NCI-H1105 (cell line): ENCODE measurements at regions not wholly inside any gene's neighbourhood (a gene's known extent, or its start where the extent isn't known, plus 50 kb on each side); places are given as distances from the start of the nearest gene placed in this dataset.

Experiments used
- DNase-seq: peaks from one replicate; lab custom pipeline; 2025; lab: John Stamatoyannopoulos, UW

DNA sequence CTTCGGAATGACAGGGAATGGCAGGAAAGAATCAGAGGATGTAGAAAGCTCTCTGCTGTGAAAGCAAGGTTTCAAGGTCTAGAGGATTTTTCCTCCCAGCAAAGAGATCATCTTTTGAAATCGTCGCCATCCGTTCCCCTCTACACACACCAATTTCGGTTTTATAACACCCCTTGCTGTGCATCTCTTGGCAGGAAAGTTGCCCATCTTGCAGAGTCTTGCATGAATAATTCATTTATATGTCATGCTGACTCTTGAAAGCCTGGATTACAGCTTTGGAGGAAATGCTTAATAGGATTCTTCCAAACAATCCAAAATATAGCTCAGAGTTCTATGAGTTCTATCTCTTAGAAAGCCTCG lies 262.7 kb downstream of the CHL1 start:
- no peak for DNase-seq

DNA sequence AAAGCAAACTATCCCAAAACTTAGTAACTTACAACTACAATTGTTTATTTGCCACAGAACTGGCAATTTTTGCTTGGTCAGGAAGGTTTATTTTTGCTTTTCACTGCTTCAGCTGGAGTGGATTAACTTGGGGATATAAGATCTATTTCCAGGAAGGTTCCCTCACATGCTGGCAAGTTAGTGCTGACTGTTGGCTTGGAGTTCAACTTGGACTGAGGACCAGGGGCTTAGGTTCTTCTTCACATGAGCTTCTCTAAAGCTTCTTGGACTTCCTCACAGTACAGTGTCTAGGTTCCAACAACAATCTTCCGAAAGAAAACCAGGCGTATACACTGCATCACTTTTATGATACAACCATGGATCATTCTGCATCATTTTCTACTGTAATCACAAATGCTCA lies 264.4 kb downstream of the CHL1 start:
- no peak for DNase-seq

DNA sequence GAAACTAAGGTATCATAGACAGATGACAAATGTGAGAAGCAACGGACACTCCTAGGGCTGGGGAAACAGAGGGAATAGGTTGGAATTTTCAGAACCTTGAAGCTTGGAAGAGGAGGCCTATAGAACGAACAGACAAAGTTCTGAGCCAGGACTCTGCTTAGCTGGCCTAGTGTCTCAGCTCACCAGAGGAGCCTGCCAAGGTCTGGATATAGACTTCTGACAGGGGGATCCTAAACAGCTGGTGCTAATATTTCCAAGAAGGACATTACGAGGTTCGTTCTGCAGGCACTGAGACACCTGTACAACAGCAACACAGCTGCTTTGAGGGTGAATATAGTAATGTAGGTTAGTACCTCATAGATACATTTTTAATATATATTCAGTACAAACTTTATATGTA lies 266.3 kb downstream of the CHL1 start:
- no peak for DNase-seq

DNA sequence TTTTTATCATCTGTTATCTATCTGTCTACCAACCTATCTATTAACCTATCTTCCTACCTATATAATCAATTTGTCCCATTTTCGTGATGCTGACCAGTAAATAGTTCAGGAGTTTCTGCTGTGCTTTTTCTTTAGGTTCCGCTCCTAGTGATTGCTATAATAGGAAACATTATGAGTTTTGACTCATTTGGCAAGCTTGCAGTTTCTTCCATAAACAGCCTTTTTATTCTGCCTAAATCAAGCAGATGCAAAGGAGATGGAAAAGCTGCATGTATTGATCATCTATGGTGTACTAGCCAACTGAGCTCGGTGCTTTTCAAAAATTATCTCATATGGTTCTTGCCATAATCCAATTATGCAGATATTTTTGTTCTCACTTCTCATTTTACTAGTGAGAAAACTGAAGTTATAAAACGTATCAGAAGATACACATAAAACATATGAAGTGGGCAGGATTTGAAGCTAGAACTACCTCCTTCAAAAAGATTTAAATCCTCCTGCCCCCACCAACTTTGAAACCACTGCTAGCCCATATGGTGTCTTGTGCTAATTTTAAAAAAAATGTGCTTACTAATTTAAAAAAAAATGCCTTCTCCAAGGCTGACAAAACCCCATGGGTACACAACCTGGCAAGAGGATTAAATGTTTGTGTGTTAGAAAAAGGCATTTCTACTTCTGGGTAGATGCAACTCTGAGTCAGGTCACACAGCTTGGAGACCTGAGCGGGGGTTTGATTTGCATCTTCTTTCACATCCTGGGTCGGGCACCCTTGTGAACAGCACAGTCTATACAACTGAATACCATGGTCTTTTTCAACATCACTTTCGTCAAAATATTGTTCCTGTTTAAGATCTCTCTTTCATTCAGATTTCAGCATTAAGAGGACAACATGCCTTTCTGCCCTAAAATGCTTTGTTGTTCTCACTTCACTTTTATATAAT lies 267.0 kb downstream of the CHL1 start:
- no peak for DNase-seq

DNA sequence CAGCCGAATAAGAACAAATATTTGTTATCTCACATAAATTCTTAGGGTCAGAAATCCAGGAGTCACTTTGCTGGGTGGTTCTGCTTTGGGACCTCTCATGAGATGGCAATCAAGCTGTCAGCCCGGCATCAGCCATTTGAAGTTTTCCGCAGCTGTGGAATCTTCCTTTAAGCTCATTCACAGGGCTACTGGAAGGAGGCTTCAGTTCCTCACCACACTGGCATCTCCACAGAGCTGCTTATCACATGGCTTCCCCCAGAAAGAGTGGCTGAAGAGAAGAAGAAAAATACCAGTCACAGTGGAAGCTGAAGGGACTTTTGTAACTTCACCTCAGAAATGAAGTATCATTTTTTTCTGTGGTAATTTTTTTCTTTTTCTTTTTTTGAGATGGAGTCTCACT lies 267.7 kb downstream of the CHL1 start:
- DNase-seq = no peak

DNA sequence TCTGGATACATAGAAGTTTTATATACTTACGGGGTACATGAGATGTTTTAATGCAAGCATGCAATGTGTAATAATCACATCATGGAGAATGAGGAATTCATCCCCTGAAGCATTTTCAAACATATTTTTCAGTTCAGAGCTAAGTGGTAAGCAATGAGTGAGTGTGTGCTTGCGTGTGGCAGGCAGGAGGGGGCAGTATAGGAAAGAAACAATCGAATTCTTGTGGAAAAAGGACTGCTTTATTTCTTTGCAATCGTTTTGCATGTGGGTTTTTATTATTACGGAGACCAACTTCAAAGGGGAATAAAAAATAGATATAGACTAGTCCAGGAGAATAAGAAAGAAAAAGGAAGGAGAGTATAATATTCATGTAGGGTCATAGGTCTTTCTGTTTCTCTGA lies 271.6 kb downstream of the CHL1 start:
- DNase-seq = no peak

DNA sequence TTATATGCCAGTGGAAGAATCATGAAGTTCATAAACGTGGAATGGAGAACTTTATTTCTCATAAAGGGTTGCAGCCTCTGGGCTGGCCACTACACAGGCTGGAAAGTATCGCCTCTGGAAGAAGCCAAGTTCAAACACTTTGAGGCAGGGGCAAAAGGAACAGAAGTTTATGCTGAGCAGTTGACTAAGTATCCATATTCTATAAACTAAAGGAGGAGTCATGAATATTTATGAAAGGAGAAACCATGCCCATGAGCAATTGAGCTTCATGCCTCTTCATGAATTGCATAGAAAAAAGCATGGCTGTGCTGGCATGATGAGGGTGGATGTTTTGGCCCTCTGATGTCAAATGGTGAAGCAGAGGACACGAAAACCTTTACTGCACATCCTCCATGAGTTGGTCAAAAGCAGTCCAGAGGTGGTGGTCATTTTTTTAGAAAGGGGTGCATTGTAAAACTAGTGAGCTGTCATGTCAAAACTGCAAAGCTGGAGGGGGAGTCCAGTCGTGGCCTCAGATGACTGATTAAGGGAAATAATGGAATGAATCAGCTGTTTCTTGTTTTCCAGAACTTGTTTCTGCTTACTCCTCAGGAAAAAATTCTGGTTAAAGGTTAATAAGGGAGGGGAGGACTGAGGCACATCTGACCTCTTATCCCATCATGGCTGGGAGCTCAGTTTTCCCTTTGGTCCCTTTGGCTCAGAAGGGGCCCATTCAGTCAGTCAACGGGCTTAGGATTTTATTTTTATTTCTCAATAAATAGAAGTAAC lies 276.7 kb downstream of the CHL1 start:
- no peak for DNase-seq

DNA sequence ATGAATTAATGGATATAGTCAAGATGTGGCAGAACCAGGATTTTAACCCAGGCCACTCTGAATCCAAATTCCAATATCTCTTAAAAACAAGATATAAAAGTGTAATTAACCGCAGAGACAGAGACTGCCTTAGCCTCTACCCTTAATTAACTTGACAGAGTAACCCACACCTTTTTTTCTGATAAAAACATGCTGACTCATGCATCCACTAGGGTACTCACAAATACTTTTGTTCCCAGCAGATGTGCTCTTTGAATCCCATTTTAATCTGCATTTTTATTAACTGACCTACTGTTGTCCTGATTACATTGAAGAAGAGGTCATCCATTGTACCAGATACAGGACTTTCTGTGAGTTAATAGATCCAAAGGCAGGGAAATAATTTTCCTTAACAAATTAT lies 278.3 kb downstream of the CHL1 start:
- no peak for DNase-seq

DNA sequence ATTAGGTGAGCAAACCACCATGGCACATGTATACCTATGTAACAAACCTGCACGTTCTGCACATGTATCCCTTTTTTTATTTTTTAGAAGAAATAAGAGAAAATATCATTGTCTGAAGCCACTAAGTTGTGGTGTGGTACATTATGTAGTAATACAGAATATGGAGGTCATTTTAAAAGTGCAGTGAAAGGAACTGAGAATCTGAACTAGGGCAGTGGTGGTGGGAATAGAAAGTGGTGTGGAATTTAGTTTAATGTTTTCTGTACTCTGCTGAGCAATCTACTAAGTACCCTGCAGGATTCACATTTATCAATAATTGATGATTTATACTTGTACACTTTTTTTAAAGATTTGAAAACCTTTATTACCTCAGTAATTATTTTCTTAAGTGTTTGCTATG lies 283.5 kb downstream of the CHL1 start:
- DNase-seq = no peak

DNA sequence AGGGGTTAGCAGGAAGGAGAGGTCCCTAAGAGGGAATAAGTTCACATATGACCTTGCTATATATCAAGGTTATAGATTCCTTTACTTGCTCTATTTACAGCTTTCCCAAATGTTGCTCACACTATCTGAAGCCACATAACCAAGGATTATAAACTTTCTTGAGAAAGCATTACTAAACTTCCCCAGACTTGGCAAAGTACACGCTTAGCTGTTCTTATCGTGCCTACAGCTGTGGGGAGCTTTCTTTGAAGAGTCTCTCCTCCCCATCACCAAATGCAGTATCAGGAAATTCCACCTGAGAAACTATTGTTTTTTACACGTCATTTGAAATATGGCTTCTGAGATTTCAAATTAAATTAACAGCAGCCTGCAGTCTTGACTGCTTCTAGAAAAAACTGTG lies 284.5 kb downstream of the CHL1 start:
- no peak for DNase-seq

DNA sequence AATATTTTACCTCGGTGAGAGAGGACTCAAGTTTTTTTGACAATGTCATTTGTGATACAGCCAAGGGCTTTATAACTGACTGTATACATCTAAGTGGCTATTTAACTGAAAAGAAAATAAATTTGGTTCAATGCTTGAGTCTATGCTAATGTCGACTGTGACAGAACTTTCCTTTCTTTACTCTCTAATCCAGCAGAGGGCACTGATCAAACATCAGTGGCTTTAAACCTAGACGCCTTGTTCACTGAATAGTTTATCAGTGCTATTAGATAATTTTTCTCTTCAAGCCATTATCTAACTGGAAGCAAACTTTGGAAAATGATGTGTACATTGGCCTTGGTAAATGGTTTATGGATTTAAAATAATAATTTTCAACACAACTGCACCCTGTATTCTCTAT lies 285.1 kb downstream of the CHL1 start:
- no peak for DNase-seq

DNA sequence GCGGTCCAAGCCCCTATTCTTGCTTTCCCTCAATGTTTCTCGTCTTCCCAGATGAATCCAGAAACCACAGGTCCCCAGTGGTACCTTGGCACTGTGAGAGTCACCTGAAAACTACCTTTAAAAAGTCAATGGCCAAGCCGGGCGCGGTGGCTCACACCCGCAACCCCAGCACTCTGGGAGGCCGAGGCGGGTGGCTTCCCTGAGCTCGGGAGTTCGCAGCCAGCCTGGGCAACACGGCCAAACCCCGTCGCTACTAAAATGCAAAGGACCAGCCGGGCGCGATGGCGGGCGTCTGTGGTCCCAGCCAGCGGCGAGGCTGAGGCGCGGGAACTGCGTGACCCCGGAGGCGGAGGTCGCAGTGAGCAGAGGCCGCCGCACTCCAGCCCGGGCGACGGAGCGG lies 285.9 kb downstream of the CHL1 start:
- no peak for DNase-seq

DNA sequence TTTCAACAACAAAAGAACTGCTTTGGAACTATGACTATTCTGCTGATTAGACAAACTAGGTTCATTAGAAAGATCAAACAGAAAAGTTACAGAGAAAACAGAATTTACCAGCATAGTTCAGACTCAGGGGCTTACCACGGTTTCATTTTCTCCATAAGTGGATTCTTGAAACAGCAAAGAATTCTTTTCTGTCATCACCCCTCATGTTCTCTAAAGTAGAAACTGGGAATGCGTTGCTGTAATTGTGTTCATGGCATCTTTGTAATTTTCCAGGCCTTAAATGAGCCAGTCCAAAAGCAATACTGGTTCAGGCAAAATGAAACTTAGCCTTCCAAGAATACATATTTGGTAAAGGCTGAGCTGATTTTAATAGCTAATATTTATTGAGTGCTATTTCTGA lies 287.8 kb downstream of the CHL1 start:
- no peak for DNase-seq

DNA sequence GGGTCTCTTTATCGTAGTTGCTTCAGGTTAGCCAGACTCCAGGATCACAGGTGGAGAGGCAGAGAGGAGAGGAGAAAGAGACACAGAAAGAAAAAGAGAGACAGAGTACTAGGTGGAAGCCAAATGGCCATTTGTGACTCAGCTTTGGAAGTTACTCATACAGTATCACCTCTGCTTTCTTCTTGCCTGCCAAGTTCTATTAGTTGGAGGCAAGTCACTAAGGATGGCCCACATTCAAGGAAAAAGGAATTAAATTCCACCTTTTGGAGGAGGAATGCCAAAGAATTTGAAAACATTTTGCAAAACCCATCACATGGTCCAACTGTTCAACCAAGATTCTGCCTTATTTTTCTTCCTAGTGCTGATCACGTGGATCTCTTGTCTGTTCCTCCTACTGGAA lies 291.1 kb downstream of the CHL1 start:
- no peak for DNase-seq

DNA sequence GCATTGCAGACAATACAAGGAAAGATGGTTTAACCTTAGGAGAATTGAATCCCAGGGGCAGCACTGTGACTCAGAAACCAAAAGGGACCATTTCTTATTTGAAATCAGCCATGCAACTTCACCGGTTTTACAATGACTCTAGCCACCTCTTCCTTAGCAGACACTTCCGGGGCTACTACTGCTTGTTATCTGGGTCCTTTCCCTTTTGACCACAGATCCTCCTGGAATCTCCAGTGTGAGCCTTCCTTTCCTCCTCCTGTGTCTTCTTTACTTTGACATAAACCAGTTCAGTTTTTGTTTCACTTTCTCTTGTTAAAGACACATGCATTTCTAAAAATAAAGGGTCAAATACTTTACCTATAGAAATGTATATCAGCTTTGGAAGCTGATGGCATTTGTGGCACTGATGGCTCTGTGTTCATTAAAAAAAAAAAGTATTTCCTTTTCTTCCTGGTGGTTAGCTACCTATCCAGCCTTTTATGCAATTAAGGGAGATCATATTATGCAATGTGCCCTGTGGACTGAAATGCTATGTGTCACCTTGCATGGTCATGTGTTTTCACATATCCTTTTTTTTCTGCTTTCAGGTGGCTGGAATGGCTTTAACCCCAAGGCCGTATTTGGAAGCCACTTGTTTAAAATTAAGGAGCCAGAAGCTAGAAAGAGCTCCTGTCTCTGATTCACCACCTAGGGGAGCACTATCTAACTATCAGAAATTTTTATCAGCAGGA lies 296.2 kb downstream of the CHL1 start:
- DNase-seq = no peak

DNA sequence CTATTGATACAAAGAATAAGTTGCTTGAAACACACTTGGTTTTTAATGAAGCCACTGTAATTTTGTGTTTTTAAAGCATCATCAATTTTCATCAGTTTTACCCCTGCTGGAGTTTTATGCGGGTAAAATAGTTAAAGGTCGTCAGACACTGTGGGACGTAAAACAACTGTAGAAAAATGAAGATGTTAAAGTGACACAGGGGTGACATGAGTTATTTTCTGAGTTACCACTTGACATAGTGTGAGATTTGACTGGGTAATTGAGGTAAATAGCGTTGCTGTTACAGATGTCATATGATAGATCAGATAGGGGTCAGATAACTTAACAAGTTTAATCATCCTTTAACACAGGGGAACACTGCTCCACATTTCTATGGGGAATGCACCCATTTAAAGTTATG lies 297.6 kb downstream of the CHL1 start:
- DNase-seq = no peak

DNA sequence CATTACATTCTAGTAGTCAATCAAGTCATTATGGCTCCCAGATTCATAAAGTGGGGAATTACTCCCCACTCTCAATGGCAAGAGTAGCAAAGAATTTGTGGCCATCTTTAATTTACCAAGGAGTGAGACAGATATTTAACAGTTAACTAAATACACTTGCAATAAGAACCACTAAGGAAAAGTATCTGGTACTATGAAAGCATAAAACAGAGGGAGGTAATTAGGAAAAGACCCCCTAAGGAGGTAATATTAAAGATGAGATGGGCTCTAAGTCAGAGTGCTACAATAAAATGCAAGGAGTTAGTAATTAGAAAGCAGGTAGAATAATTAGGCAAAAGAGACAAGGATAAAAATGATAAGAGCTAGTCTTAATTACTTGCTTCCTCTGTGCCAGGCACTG lies 301.9 kb downstream of the CHL1 start:
- DNase-seq = no peak

DNA sequence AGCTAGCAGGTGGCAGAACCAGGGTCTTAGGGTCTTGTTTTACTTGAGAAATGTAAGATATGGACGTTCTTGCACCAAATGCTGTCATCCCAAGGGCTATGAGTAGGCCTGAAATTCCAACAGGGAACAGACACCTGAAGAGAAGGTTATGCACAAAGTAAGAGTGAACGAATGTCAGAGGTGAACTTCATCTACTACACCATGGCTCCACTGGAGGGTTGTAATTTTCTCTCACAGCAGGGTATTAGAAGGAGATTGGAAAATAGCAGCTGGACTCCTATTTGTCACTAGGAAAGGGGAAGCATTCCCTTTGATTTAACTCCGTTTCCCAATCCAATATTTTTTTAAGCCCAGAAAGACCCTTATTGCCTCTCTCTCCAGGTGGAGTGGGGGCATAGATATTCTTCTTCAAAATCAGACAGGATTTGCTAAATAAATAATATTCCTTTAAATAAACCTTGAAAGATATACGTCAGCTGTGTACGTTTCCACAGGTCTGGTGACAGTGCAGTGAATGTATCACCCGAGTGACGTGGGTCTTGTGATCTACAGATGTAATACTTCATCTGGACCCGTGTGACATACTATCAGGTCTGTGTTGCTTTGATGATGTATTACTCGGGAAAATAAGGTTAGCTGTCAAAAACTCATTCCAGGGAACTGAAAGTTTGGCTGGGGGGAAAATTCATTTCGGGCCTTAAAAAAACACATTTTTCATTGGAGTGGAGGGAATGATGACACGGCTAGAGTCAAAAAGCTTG lies 302.6 kb downstream of the CHL1 start:
- no peak for DNase-seq

DNA sequence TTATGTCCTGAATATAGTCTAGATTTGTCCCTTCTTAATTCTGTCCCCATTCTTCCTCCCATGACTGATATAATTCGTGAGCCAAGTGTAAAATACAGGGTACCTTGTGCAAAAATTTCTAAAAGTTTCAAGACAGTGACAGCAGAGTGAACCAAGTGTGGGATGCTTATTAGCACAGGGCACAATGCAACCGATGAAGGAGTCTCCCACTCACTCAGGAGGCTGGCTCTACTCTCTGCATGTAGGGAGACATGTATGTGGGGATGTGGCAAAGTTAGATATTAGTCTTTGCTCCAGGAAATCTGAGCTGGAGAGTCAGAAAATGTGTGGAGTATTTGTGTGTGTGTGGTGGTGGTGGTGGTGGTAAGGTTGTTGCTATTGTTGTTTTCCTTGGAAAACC lies 305.9 kb downstream of the CHL1 start:
- no peak for DNase-seq

DNA sequence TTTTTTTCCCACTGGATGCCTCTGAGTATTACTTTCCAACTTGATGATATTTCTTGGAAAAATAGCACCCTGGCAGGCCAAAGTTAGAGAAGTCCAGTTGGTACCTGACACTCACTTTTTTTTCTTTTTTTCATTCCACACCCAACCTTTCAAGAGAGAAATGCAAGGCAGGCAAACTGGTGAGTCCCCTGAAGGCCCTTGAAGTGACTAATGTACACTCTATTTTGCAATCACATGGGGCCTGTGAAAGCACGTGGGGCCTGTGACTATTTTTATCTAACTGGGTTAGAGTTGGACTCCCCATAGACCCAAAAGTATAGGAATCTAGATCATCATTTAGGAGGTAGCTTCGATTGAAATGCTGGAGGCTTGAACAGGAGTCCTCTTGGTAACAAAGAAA lies 316.7 kb downstream of the CHL1 start:
- no peak for DNase-seq

DNA sequence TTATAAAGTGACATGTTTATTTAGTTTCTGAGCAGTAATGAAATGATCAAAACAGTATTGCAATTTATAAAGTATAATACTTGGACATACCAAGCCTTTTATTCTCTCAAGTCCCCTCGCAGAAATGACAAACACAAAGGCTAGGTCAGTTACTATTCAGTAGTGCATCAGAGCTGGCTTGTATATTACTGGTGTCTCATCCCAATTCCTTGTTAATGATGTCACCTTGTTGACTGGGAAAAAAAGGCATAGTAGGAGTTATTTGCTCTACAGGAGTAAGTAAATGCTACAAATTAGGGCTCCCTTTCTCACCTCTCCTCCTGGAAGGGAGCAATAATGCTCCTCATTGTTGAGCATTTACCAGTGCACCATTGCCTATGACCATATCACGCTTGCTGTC lies 317.6 kb downstream of the CHL1 start:
- no peak for DNase-seq

DNA sequence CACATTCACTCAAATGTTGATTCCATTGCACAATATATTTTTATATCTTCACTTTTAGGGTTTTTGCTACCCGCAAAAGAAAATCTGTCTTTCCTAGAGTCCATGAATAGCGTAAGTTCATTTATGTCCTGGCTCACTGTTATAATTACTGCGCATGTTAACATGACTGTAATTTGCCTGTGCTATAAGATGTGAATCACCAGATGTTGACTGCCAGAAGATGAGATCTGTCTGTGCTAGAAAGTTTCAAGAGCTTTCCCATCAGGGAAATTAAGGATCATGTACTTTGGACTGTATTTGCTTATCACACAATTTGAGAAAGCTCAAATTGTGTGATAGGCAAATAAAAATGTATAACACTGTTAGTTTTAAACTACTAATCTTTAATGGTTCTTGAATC lies 322.5 kb downstream of the CHL1 start:
- DNase-seq = no peak
